Mesenchymal stem cell (in vitro differentiated cells and primary cell): ENCODE measurements at regions not wholly inside any gene's neighbourhood (a gene's known extent, or its start where the extent isn't known, plus 50 kb on each side); places are given as distances from the start of the nearest gene placed in this dataset.
"Not testable (repeated sequence)": the region's sequence is repeated elsewhere in the genome, so short reads cannot be mapped to it uniquely, and the experiment has no call there.

ENCODE experiments used
- DNase-seq: peaks from one replicate; pipeline ENCODE4 v3.0.0-alpha.2; 2013
- H2AFZ ChIP-seq: one replicate; pipeline ENCODE4 v1.6.1; 2013; ENCODE audit warnings: low read depth, mild to moderate bottlenecking, control low read depth, inconsistent platforms, low read length, moderate library complexity
- H2AK5ac ChIP-seq: 2 replicates; pipeline ENCODE4 v1.6.1; 2013; ENCODE audit warnings: low read length, moderate library complexity, mild to moderate bottlenecking, inconsistent platforms; ENCODE audit not compliant: severe bottlenecking
- H2BK120ac ChIP-seq: one replicate; pipeline ENCODE4 v1.6.1; 2013; ENCODE audit warnings: low read depth, mild to moderate bottlenecking, inconsistent platforms, low read length, moderate library complexity
- H2BK12ac ChIP-seq, 2 experiments: one replicate each; pipeline ENCODE4 v1.6.1; 2013; ENCODE audit warnings: inconsistent platforms in 2 of 2, low read length in 2 of 2, mild to moderate bottlenecking in 2 of 2, moderate library complexity in 2 of 2, control low read depth in 1 of 2
- H2BK15ac ChIP-seq: one replicate; pipeline ENCODE4 v1.6.1; 2013; ENCODE audit warnings: mild to moderate bottlenecking, low read depth, inconsistent platforms; ENCODE audit not compliant: poor library complexity, severe bottlenecking
- H2BK5ac ChIP-seq: 2 replicates; pipeline ENCODE4 v1.6.1; 2013; ENCODE audit warnings: low read depth, mild to moderate bottlenecking, low read length, control low read depth, inconsistent platforms; ENCODE audit not compliant: poor library complexity, severe bottlenecking
- H3K14ac ChIP-seq, 2 experiments: one replicate each; pipeline ENCODE4 v1.6.1; 2013; ENCODE audit warnings: inconsistent platforms in 2 of 2, low read length in 2 of 2, control low read depth in 1 of 2, mild to moderate bottlenecking in 1 of 2, moderate library complexity in 1 of 2
- H3K18ac ChIP-seq, 2 experiments: one replicate each; pipeline ENCODE4 v1.6.1; 2013; ENCODE audit warnings: inconsistent platforms in 2 of 2, low read length in 2 of 2, control low read depth in 1 of 2, low read depth in 1 of 2, mild to moderate bottlenecking in 1 of 2
- H3K23ac ChIP-seq, 2 experiments: one replicate each; pipeline ENCODE4 v1.6.1; 2013; ENCODE audit warnings: inconsistent platforms in 2 of 2, low read length in 2 of 2, mild to moderate bottlenecking in 2 of 2, moderate library complexity in 2 of 2, control low read depth in 1 of 2
- H3K27ac ChIP-seq: 2 replicates; pipeline ENCODE4 v1.5.1; 2013; ENCODE audit warnings: mild to moderate bottlenecking, moderate library complexity, low read length, control low read depth, inconsistent platforms; ENCODE audit not compliant: poor library complexity, severe bottlenecking
- H3K27me3 ChIP-seq, 2 experiments: 2 replicates each; pipeline versions ENCODE4 v1.6.1 to v1.7.0; 2013; ENCODE audit warnings: low read length in 2 of 2, mild to moderate bottlenecking in 2 of 2, moderate library complexity in 2 of 2, control low read depth in 1 of 2, inconsistent platforms in 1 of 2; ENCODE audit not compliant: control insufficient read depth in 1 of 2, insufficient read depth in 1 of 2
- H3K36me3 ChIP-seq, 2 experiments: 2 replicates each; pipeline versions ENCODE4 v1.6.1 to v1.7.0; 2013; ENCODE audit warnings: low read length in 2 of 2, control low read depth in 1 of 2, inconsistent platforms in 1 of 2, low read depth in 1 of 2, mild to moderate bottlenecking in 1 of 2; ENCODE audit not compliant: insufficient read depth in 2 of 2, control insufficient read depth in 1 of 2
- H3K4ac ChIP-seq, 2 experiments: one replicate each; pipeline ENCODE4 v1.6.1; 2013; ENCODE audit warnings: inconsistent platforms in 2 of 2, low read length in 2 of 2, mild to moderate bottlenecking in 2 of 2, moderate library complexity in 2 of 2, control low read depth in 1 of 2, low read depth in 1 of 2
- H3K4me1 ChIP-seq: 2 replicates; pipeline ENCODE4 v1.6.1; 2013; ENCODE audit warnings: low read depth, low read length, control low read depth; ENCODE audit not compliant: control insufficient read depth, insufficient read depth
- H3K4me2 ChIP-seq: 2 replicates; pipeline ENCODE4 v1.6.1; 2013; ENCODE audit warnings: low read length, mild to moderate bottlenecking, inconsistent platforms; ENCODE audit not compliant: poor library complexity, severe bottlenecking
- H3K4me3 ChIP-seq, 2 experiments: 2 replicates each; pipeline versions ENCODE4 v1.5.1 to v1.7.0; 2013; ENCODE audit warnings: low read length in 2 of 2, mild to moderate bottlenecking in 2 of 2, control low read depth in 1 of 2, low read depth in 1 of 2; ENCODE audit not compliant: insufficient read depth in 1 of 2
- H3K79me1 ChIP-seq: replicated peaks from 2 replicates; pipeline ENCODE4 v1.6.1; 2013; ENCODE audit warnings: mild to moderate bottlenecking, control low read depth, low read length, inconsistent platforms; ENCODE audit not compliant: poor library complexity, severe bottlenecking
- H3K9ac ChIP-seq: 2 replicates; pipeline ENCODE4 v1.7.0; 2013; ENCODE audit warnings: mild to moderate bottlenecking, low read length, moderate library complexity
- H3K9me3 ChIP-seq: 2 replicates; pipeline ENCODE4 v1.7.0; 2013; ENCODE audit warnings: mild to moderate bottlenecking, low read length; ENCODE audit not compliant: control insufficient read depth
- H4K8ac ChIP-seq: one replicate; pipeline ENCODE4 v1.6.1; 2013; ENCODE audit warnings: inconsistent platforms, mild to moderate bottlenecking, low read length, moderate library complexity
- H4K91ac ChIP-seq: one replicate; pipeline ENCODE4 v1.6.1; 2013; ENCODE audit warnings: mild to moderate bottlenecking, low read length, inconsistent platforms
- WGBS: methylation state at CpG from one replicate; pipeline ENCODE4 v1.1.7; 2013; ENCODE audit warnings: mixed read lengths; 5-methylcytosine and 5-hydroxymethylcytosine counted together

DNA sequence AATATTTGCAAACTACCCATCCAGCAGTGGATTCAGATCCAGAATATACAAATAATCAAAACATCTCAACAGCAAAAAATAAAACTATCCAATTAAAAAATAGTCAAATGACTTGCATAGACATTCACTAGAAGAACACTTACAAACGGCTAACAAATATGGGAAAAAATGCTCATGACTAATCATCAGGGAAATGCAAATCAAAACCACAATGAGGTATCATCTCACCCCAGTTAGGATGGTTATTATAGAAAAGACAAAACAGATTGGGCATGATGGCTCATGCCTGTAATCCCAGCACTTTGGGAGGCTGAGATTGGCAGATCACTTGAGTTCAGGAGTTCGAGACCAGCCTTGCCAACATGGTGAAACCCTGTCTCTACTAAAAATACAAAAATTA, 95.9 kb downstream of the FAM170A start:
- H3K18ac ChIP-seq, H3K36me3 ChIP-seq, H3K79me1 ChIP-seq, H3K4me1 ChIP-seq, H2BK5ac ChIP-seq, H4K8ac ChIP-seq, H3K14ac ChIP-seq, H3K27me3 ChIP-seq, H3K9ac ChIP-seq, H2BK15ac ChIP-seq, DNase-seq, H3K27ac ChIP-seq, H3K4me3 ChIP-seq, H4K91ac ChIP-seq, H2AK5ac ChIP-seq, H3K4ac ChIP-seq, H2BK12ac ChIP-seq, H3K4me2 ChIP-seq, H3K23ac ChIP-seq, H2AFZ ChIP-seq, H2BK120ac ChIP-seq: not testable (repeated sequence)
- H3K9me3 ChIP-seq, result peaks cover 18% of the 10 kb centered on the region
- 82% methylated on average over 2 of the region's 2 CpGs for WGBS

DNA sequence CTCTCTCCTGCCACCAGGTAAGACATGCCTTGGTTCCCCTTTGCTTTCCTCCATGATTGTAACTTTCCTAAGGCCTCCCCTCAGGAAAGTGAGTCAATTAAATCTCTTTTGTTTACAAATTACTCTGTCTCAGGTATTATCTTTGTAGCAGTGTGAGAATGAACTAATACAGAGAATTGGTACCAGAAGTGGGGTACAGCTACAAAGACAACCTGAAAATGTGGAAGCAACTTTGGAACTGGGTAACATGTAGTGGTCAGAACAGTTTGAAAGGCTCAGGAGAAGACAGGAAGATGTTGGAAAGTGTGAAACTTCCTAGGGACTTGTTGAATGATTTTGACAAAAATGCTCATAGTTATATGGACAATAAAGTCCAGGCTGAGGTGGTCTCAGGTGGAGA, 97.2 kb downstream of the FAM170A start:
- H3K4me2 ChIP-seq, result no peak overlapping the region
- H2BK120ac ChIP-seq, result no peak overlapping the region
- no peak overlapping the region for H4K91ac ChIP-seq

DNA sequence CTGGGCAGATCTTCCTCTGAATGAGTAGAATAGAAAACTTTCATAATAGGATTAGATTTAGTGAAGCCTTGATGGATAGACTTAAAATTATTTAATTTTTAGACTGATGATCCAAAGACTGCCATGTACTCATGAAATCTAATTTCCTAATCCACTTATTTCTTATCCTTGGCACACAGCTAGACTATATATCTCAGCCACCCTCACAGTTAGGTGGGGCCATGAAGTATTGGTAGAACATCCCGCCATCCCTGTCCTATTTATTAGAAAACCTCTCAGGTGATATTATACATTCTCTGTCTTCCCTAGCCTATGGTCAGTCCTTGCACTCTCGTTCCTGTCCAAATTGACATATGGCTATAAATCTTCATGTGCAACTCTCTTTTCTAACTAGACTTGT, 110.9 kb downstream of the FAM170A start:
- no peak overlapping the region for H3K9ac ChIP-seq
- H3K4me1 ChIP-seq, result no peaks in the 10 kb centered on the region
- no peak overlapping the region for H3K4me2 ChIP-seq
- no peak overlapping the region for H4K8ac ChIP-seq
- H3K9me3 ChIP-seq, result no peaks in the 10 kb centered on the region
- H4K91ac ChIP-seq, result no peak overlapping the region
- no peaks in the 10 kb centered on the region for H3K27me3 ChIP-seq
- no peak overlapping the region for H3K4me3 ChIP-seq
- H3K14ac ChIP-seq, result no peak overlapping the region
- no peak for DNase-seq
- H3K23ac ChIP-seq, result no peak overlapping the region
- no peaks in the 10 kb centered on the region for H3K79me1 ChIP-seq
- H3K27ac ChIP-seq, result no peak overlapping the region
- WGBS, result 95% methylated on average over 2 of the region's 2 CpGs
- no peak overlapping the region for H2BK5ac ChIP-seq
- no peak overlapping the region for H2AK5ac ChIP-seq
- H3K18ac ChIP-seq, result no peak overlapping the region
- H2BK120ac ChIP-seq, result no peak overlapping the region
- no peak overlapping the region for H3K4ac ChIP-seq
- no peak overlapping the region for H2BK12ac ChIP-seq
- H3K36me3 ChIP-seq, result no peaks in the 10 kb centered on the region
- no peak overlapping the region for H2BK15ac ChIP-seq
- H2AFZ ChIP-seq, result no peak overlapping the region

More for the DNA sequence above, 97.2 kb downstream of the FAM170A start:
- H3K18ac ChIP-seq, result no peak overlapping the region
- no peak overlapping the region for H3K23ac ChIP-seq
- no peak overlapping the region for H3K4me3 ChIP-seq
- no peaks in the 10 kb centered on the region for H3K36me3 ChIP-seq
- no peak overlapping the region for H2AFZ ChIP-seq
- no peak overlapping the region for H3K9ac ChIP-seq
- no peaks in the 10 kb centered on the region for H3K4me1 ChIP-seq
- no peaks in the 10 kb centered on the region for H3K79me1 ChIP-seq
- H3K4ac ChIP-seq, result no peak overlapping the region
- H4K8ac ChIP-seq, result no peak overlapping the region
- peaks cover 18% of the 10 kb centered on the region for H3K9me3 ChIP-seq
- no peaks in the 10 kb centered on the region for H3K27me3 ChIP-seq
- DNase-seq, result no peak
- no peak overlapping the region for H2BK12ac ChIP-seq
- H3K14ac ChIP-seq, result no peak overlapping the region
- H2AK5ac ChIP-seq, result no peak overlapping the region
- no peak overlapping the region for H3K27ac ChIP-seq
- no peak overlapping the region for H2BK5ac ChIP-seq
- H2BK15ac ChIP-seq, result no peak overlapping the region

DNA sequence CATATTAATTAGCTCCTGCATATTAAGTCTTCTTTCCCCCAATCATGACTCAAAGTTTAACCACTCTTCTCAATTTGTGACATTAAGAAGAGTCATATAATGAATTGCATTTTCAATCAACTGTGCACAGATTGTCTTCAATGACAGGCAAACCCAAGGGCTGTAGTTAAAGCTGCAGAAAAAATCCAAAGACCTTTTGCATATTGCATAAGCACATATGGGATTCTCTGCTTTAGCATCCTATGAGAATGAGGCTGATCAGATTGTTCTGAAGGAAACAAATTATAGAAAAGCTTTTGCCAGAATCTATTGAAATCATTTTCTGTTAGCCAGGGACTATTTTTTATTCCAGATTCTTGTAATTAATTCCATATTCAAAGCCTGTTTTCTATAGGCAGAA, 112.3 kb downstream of the FAM170A start:
- Histone ChIP-seq H3K36me3 (no peaks in the 10 kb centered on the region), H3K14ac (no peak overlapping the region), H3K18ac (no peak overlapping the region), H3K27ac (no peak overlapping the region), H3K9ac (no peak overlapping the region), H3K23ac (no peak overlapping the region), H3K4me2 (no peak overlapping the region), H3K9me3 (peaks cover 3% of the 10 kb centered on the region), H4K91ac (no peak overlapping the region), H2BK15ac (no peak overlapping the region), H4K8ac (no peak overlapping the region), H2AK5ac (no peak overlapping the region), H3K4me1 (no peaks in the 10 kb centered on the region), H3K27me3 (no peaks in the 10 kb centered on the region), H3K79me1 (no peaks in the 10 kb centered on the region), H3K4ac (no peak overlapping the region), H2BK120ac (no peak overlapping the region), H2AFZ (no peak overlapping the region), H3K4me3 (no peak overlapping the region), H2BK12ac (no peak overlapping the region), H2BK5ac (no peak overlapping the region)
- DNase-seq, result no peak
